ENCODE measurements at regions not wholly inside any gene's neighbourhood (a gene's known extent, or its start where the extent isn't known, plus 50 kb on each side); places are given as distances from the start of the nearest gene placed in this dataset.

DNA sequence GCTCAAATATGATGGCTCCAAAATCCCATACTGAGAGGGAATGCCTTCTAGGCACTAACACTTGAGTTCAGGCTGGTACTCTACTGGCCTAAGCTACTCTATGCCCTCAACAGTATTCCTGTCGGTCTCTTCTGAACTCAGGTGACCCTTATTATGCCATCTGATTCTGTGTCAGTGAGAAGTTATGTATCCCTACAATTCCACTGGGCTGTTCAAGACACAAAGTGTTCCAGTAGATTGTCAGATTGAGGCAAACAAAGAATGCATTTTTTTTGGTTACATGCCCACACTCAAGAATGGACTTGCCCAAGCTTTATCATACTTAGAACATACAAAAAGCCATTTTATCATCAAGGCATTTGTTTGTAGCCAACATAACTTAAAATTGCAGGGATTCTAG, 553.8 kb upstream of the PRMT6 start:
- no peaks in the 10 kb centered on the region for H3F3A ChIP-seq (ENCODE audit: insufficient read depth, low read length)
- no peaks in the 10 kb centered on the region for H3K4me1 ChIP-seq (ENCODE audit: low read length)
- no peaks in the 10 kb centered on the region for H3K9me3 ChIP-seq (replicated peaks; ENCODE audit: insufficient read depth, low read length)
- no peak for DNase-seq
- no peaks in the 10 kb centered on the region for H3K9me2 ChIP-seq (replicated peaks; ENCODE audit: insufficient read depth, low read length)
- no peaks in the 10 kb centered on the region for H3K36me3 ChIP-seq (replicated peaks; ENCODE audit: insufficient read depth, low read length)
- H3K4me2 ChIP-seq (ENCODE audit: low read depth, low read length), result no peak overlapping the region
- no peak overlapping the region for H2AFZ ChIP-seq (ENCODE audit: low read length)
- H4K20me1 ChIP-seq (ENCODE audit: insufficient read depth, low read length), result no peaks in the 10 kb centered on the region
- no peak overlapping the region for H3K4me3 ChIP-seq (ENCODE audit: low read length)
- H3K9ac ChIP-seq (ENCODE audit: low read length), result no peak overlapping the region
- H3K79me2 ChIP-seq (ENCODE audit: low read length), result no peaks in the 10 kb centered on the region
- H3K27ac ChIP-seq (ENCODE audit: low read length), result no peak overlapping the region
- H3K27me3 ChIP-seq (replicated peaks; ENCODE audit: insufficient read depth, low read length), result no peaks in the 10 kb centered on the region
- TF ChIP-seq EZH2phosphoT487 (IDR thresholded peaks at IDR 0.05; ENCODE audit: low read length) (no peak), EZH2 (optimal IDR thresholded peaks at IDR 0.05; ENCODE audit: low read depth, low read length) (no peak)
- TF ChIP-seq, protein P1, sequence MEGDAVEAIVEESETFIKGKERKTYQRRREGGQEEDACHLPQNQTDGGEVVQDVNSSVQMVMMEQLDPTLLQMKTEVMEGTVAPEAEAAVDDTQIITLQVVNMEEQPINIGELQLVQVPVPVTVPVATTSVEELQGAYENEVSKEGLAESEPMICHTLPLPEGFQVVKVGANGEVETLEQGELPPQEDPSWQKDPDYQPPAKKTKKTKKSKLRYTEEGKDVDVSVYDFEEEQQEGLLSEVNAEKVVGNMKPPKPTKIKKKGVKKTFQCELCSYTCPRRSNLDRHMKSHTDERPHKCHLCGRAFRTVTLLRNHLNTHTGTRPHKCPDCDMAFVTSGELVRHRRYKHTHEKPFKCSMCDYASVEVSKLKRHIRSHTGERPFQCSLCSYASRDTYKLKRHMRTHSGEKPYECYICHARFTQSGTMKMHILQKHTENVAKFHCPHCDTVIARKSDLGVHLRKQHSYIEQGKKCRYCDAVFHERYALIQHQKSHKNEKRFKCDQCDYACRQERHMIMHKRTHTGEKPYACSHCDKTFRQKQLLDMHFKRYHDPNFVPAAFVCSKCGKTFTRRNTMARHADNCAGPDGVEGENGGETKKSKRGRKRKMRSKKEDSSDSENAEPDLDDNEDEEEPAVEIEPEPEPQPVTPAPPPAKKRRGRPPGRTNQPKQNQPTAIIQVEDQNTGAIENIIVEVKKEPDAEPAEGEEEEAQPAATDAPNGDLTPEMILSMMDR (IDR thresholded peaks at IDR 0.05; ENCODE audit: low read length), result no peak

DNA sequence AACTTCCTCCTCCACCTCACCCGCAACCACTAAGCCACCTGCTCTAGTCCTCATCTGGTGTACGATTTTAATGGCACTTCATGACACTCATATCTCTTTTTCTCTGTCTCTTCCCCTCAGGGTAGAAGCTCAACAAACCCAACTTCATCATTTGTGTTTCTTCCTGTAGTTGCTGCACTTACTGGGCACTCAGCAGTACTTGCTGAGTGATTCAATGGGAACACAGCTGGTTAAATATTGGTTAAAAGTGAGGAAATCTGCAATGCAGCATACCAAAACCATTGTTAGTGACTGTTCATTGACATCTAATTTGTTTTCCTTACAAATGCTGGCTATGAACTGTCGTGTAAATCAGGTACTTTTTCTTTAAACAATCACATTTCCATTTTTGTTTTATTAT, 541.1 kb upstream of the PRMT6 start:
- Histone ChIP-seq H3K79me2 (ENCODE audit: low read length) (no peaks in the 10 kb centered on the region), H3K27me3 (replicated peaks; ENCODE audit: insufficient read depth, low read length) (no peaks in the 10 kb centered on the region), H3K9me2 (replicated peaks; ENCODE audit: insufficient read depth, low read length) (no peaks in the 10 kb centered on the region), H3K4me1 (ENCODE audit: low read length) (no peaks in the 10 kb centered on the region), H3K9ac (ENCODE audit: low read length) (no peak overlapping the region), H3K27ac (ENCODE audit: low read length) (no peak overlapping the region), H3K4me2 (ENCODE audit: low read depth, low read length) (no peak overlapping the region), H2AFZ (ENCODE audit: low read length) (no peak overlapping the region), H3K4me3 (ENCODE audit: low read length) (no peak overlapping the region), H4K20me1 (ENCODE audit: insufficient read depth, low read length) (no peaks in the 10 kb centered on the region), H3K36me3 (replicated peaks; ENCODE audit: insufficient read depth, low read length) (no peaks in the 10 kb centered on the region), H3F3A (ENCODE audit: insufficient read depth, low read length) (no peaks in the 10 kb centered on the region), H3K9me3 (replicated peaks; ENCODE audit: insufficient read depth, low read length) (no peaks in the 10 kb centered on the region)
- TF ChIP-seq EZH2 (optimal IDR thresholded peaks at IDR 0.05; ENCODE audit: low read depth, low read length) (no peak), EZH2phosphoT487 (IDR thresholded peaks at IDR 0.05; ENCODE audit: low read length) (no peak)
- TF ChIP-seq, protein P1 (IDR thresholded peaks at IDR 0.05; ENCODE audit: low read length), result no peak
- no peak for DNase-seq

DNA sequence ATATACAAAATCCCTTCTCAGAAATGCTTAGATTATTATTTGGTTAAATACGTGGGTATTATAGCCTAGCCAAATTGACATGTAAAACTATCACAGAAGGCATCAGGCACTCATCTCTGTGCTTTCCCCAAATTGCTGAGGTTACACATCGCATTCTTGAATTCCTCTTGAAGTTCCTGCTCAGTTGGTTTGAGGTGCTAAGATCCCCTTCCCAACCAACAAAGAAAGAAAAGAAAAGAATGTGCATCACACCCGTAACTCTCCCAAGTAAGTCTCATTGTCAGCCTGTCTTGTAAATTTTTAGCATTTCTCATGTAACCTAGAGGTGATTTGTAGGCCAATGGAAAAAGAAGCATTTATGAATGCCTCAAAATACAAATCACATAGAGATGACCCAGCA, 539.2 kb upstream of the PRMT6 start:
- Histone ChIP-seq H3K9me2 (replicated peaks; ENCODE audit: insufficient read depth, low read length) (no peaks in the 10 kb centered on the region), H3K4me2 (ENCODE audit: low read depth, low read length) (no peak overlapping the region), H3K9ac (ENCODE audit: low read length) (no peak overlapping the region), H2AFZ (ENCODE audit: low read length) (no peak overlapping the region), H3K79me2 (ENCODE audit: low read length) (no peaks in the 10 kb centered on the region), H3K27me3 (replicated peaks; ENCODE audit: insufficient read depth, low read length) (no peaks in the 10 kb centered on the region), H4K20me1 (ENCODE audit: insufficient read depth, low read length) (no peaks in the 10 kb centered on the region), H3K9me3 (replicated peaks; ENCODE audit: insufficient read depth, low read length) (no peaks in the 10 kb centered on the region), H3K27ac (ENCODE audit: low read length) (no peak overlapping the region), H3K4me3 (ENCODE audit: low read length) (no peak overlapping the region), H3K4me1 (ENCODE audit: low read length) (no peaks in the 10 kb centered on the region), H3F3A (ENCODE audit: insufficient read depth, low read length) (no peaks in the 10 kb centered on the region), H3K36me3 (replicated peaks; ENCODE audit: insufficient read depth, low read length) (no peaks in the 10 kb centered on the region)
- no peak for DNase-seq
- TF ChIP-seq EZH2phosphoT487 (IDR thresholded peaks at IDR 0.05; ENCODE audit: low read length), result no peak
- TF ChIP-seq, protein P1 (IDR thresholded peaks at IDR 0.05; ENCODE audit: low read length), result no peak
- TF ChIP-seq EZH2 (optimal IDR thresholded peaks at IDR 0.05; ENCODE audit: low read depth, low read length), result no peak

All from MM.1S (cell line).